GM13976 (cell line): ENCODE measurements at regions not wholly inside any gene's neighbourhood (a gene's known extent, or its start where the extent isn't known, plus 50 kb on each side); places are given as distances from the start of the nearest gene placed in this dataset.
A peak's percentile ranks its signal among the peaks of the same experiment; 100 is the strongest.

Experiments
- DNase-seq: peaks from one replicate; pipeline ENCODE4 v3.0.0; 2012; ENCODE audit warnings: low spot score
- CTCF ChIP-seq: IDR thresholded peaks from 2 replicates; pipeline ENCODE4 v1.5.1; 2012; ENCODE audit warnings: borderline replicate concordance, mild to moderate bottlenecking; ENCODE audit not compliant: insufficient read depth; ENCODE audit errors: extremely low read depth, missing control alignments, control extremely low read depth
- in situ Hi-C: fragments of 300-500 bp; cut with MboI; formaldehyde crosslinking; loops from one replicate; pipeline ENCODE4 v1.12.0; 2022; ENCODE audit warnings: low sequenced_read_pairs, mixed read lengths, inconsistent platforms; ENCODE audit not compliant: unreplicated experiment

GRCh38 chr5:5026409-5026785 lies 113.7 kb upstream of the ADAMTS16 start:
- no peak for DNase-seq
- in situ Hi-C loops, result no loop called here
- no peak for TF ChIP-seq CTCF

GRCh38 chr5:5031665-5032064 lies 108.5 kb upstream of the ADAMTS16 start:
- no peak for DNase-seq
- in situ Hi-C loops, result no loop called here
- TF ChIP-seq CTCF, result no peak

GRCh38 chr5:5037674-5038073 lies 102.5 kb upstream of the ADAMTS16 start:
- TF ChIP-seq CTCF, result no peak
- peak; percentile 35 for DNase-seq
- in situ Hi-C loops, result no loop called here

- in situ Hi-C loops, result no loop called here
- DNase-seq, result no peak
- no peak for TF ChIP-seq CTCF
These were observed 100.2 kb upstream of the ADAMTS16 start for GRCh38 chr5:5039918-5040317.

GRCh38 chr5:5040712-5041111 lies 99.4 kb upstream of the ADAMTS16 start:
- TF ChIP-seq CTCF, result no peak
- no peak for DNase-seq
- in situ Hi-C loops, result no loop called here

- no peak for DNase-seq
- in situ Hi-C loops, result no loop called here
- TF ChIP-seq CTCF, result no peak
These were observed 97.3 kb upstream of the ADAMTS16 start for GRCh38 chr5:5042806-5043205.

- DNase-seq, result no peak
- no peak for TF ChIP-seq CTCF
- in situ Hi-C loops, result no loop called here
These were observed 96.8 kb upstream of the ADAMTS16 start for GRCh38 chr5:5043346-5043745.
